Esophagus muscularis mucosa (tissue), 3 donors: ENCODE measurements at regions not wholly inside any gene's neighbourhood (a gene's known extent, or its start where the extent isn't known, plus 50 kb on each side); places are given as distances from the start of the nearest gene placed in this dataset.

Experiments used
- POLR2A ChIP-seq: fragments of 450-650 bp; IDR thresholded peaks from one replicate; pipeline ENCODE4 v1.6.1; 2017; ENCODE audit warnings: antibody characterized with exemption, moderate library complexity, mild to moderate bottlenecking, low read depth
- TF ChIP-seq, protein P1 (sequence below), 3 experiments: fragments of 200-600 bp in 2 of 3; fragments of 450-650 bp in 1 of 3; sonication (generic) in 2 of 3; IDR thresholded peaks; one replicate each; pipeline ENCODE4 v1.5.1; 2017 to 2019; ENCODE audit warnings: antibody characterized with exemption in 3 of 3, mild to moderate bottlenecking in 2 of 3, moderate library complexity in 1 of 3

DNA sequence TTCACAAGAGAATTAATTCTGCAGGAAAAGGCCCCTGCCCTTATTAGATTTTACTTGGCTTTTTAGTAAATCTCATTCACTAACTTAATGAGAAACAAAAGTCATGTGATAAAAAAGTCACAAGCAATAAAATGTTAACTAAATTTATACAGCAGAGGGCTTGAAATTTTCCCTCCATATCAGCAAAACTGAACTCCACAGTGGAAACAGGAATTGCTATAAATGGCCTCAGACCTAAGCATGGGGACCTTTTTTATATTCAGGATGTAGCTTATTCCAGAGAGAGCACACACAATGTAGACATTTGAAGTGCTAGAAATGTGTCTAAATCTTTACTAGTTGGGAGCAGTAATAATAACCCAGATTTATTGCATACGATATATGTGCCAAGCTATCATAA, 291.5 kb downstream of the C16orf95 start:
- TF ChIP-seq POLR2A: no peak
- TF ChIP-seq, protein P1, sequence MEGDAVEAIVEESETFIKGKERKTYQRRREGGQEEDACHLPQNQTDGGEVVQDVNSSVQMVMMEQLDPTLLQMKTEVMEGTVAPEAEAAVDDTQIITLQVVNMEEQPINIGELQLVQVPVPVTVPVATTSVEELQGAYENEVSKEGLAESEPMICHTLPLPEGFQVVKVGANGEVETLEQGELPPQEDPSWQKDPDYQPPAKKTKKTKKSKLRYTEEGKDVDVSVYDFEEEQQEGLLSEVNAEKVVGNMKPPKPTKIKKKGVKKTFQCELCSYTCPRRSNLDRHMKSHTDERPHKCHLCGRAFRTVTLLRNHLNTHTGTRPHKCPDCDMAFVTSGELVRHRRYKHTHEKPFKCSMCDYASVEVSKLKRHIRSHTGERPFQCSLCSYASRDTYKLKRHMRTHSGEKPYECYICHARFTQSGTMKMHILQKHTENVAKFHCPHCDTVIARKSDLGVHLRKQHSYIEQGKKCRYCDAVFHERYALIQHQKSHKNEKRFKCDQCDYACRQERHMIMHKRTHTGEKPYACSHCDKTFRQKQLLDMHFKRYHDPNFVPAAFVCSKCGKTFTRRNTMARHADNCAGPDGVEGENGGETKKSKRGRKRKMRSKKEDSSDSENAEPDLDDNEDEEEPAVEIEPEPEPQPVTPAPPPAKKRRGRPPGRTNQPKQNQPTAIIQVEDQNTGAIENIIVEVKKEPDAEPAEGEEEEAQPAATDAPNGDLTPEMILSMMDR (IDR thresholded peaks at IDR 0.05): no peak
